NCI-H748 treated with DMSO at 0.1 percent for 48 hours (cell line): ENCODE measurements at regions not wholly inside any gene's neighbourhood (a gene's known extent, or its start where the extent isn't known, plus 50 kb on each side); places are given as distances from the start of the nearest gene placed in this dataset.

ENCODE experiments used
- DNase-seq: peaks from one replicate; lab custom pipeline; 2025; lab: John Stamatoyannopoulos, UW

DNA sequence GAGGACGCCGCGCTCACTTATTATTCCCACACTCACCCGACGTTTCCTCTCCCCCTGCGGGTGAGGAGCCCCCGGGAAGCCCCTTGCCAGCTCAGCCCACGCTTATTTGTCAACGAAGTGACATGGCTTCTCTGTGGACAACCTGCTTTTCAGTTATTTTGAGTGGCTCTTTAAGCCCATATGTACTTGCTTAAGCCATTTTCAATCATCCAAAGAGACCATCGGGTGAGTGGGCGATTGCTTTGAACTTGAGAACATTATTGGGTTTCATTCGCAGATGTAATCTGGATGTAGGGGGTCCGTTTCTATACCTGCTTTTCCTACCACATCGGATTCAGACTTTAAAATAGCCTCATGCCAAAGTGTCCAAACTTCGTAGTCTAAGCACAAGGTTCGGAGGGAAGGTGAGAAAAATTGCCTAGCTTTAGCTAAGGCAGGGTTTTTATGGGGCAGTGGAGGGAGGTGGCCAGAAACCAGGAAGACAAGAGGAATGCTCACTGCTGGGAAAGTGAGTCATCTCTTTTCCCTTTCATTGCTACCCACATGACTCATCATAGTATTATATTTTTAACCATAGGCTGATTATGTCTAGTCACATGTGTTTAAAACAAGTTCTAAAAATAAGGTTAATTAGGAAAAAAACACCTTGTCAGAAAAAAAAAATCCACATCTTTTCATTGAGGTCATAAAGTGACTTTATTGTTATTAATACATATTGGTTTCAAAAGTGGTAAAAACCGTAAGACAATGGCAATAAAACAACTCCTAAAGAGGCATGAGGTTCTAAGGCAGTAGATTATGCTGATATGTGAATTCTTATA is 773.1 kb upstream of the NR2F2 start:
- no peak for DNase-seq

DNA sequence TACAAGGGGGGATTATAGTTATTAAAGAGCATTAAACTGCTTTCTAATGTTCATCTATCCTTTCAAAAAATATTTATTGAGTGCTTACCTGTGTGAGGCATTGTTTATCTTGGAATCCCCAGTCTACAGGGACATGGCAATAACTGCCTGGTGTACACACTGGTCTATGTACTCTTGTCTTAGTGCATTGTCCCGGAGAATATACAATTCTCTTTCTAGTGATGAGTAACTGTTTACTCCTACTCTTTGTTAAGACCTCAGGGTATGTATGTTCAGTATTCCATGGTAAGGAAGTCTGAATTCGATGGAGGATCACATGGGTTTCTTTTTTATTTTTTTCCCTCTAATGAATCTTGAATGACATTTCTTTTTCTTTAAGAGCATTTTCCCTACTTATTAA is 772.4 kb upstream of the NR2F2 start:
- no peak for DNase-seq

DNA sequence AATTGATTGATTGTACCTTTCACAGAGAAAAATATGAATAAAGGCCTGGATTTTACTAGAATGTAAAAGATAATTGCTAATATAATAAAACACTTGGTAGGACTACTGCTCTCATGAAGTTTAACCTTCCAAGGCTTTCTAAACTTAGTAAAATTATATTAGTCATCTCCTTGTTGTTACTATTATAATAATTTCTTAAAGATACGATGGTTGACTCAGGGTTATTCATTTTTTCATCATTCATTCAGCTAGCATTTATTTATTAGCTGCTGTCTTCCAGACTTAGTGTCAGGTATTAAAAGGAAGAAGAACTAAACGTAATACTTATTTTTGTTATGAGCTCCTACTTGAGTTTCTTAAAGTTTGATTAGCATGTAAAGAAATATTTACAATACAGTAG is 771.6 kb upstream of the NR2F2 start:
- no peak for DNase-seq

GRCh38 chr15:95559875-95560394 is 770.6 kb upstream of the NR2F2 start:
- DNase-seq: no peak

GRCh38 chr15:95561463-95561862 is 769.0 kb upstream of the NR2F2 start:
- no peak for DNase-seq

GRCh38 chr15:95563634-95564033 is 766.9 kb upstream of the NR2F2 start:
- DNase-seq: no peak

GRCh38 chr15:95565016-95565600 is 765.4 kb upstream of the NR2F2 start:
- DNase-seq: no peak

DNA sequence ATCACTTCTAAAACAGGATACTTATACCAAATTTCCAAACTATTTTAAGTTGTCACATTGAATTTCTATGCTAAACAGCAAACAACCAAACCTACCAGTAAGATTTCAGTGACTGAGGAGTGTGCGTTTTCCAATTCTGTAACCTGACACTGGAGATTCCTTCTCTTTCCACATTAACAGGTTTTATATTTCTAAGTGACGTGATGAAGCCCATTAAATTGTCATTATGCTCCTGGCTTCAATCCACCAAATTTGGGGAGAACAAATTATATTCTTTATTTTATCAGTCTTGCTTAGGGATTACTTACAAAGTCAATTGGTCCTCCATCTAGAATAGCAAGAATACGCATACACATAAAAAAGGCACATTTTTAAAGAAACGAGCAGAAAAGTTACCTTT is 764.8 kb upstream of the NR2F2 start:
- no peak for DNase-seq

- DNase-seq: no peak
Measured at GRCh38 chr15:95567686-95568085, 762.8 kb upstream of the NR2F2 start.

GRCh38 chr15:95574053-95574452 is 756.4 kb upstream of the NR2F2 start:
- DNase-seq: no peak

DNA sequence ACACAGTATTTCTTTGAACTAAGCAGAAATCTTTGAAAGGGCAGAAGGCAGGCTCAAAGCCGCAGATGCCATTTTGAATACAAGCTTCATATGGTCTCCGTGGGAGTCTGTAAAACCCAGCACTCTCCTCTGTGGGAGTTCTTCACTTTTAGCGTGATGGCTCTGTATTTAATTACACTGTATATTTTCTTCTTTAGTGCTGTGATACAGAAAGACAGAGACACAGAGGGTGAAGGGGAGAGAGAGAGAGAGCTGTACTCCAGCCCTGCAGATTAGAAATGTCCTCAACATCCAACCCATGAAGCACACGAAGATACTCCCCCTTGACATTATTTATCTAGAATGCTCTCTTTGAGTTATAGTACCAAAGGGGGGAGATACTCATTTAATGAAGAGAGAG is 752.6 kb upstream of the NR2F2 start:
- no peak for DNase-seq

DNA sequence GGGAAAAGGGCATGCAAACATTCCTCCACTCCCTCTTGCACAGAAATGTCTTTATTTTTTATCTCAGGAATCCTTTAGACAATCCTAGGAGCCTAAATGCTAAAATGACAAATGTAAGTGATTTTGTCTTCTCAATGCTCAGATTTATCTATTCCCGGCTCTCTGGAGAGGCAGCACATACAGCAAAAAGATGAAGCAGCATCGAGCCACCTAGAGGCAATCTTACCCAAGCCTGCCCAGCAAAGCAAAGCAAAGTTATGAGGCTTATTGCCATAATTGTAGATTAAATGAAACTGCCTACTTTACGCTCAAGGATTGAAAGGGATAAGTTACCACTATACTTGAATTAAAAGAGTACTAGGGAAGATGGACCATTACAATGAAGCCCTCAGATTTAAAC is 750.4 kb upstream of the NR2F2 start:
- no peak for DNase-seq

DNA sequence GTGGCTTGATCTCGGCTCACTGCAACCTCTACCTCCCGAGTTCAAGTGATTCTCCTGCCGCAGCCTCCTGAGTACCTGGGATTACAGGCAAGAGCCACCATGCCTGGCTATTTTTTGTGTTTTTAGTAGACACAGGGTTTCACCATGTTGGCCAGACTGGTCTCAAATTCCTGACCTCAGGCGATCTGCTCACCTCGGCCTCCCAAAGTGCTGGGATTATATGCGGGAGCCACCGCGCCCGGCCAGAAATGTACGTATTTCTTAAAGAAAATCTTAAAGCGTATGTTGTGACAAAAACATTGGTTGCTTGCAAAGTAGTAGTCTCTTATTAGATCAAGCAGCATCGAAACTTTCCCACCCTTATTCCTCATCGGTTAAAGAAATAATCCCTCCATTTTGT is 748.9 kb upstream of the NR2F2 start:
- DNase-seq: no peak

DNA sequence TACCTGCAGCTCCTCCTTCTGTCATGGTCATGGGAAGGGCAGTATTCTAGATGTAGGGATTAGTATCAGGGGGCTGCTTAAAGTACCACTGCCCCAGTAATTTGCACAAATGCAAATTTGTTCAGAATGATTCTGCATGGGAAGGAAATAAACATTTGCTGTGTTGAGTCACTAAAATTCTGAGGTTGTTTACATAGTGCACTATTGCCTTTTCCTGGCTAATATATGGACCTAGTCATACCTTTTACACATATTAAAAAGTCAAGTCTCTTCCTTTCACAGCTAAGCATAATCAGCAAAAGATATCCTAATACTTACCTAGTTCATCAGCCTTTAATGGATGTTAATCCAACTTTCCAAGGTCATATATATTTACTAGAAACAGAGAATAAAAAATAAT is 746.4 kb upstream of the NR2F2 start:
- no peak for DNase-seq

DNA sequence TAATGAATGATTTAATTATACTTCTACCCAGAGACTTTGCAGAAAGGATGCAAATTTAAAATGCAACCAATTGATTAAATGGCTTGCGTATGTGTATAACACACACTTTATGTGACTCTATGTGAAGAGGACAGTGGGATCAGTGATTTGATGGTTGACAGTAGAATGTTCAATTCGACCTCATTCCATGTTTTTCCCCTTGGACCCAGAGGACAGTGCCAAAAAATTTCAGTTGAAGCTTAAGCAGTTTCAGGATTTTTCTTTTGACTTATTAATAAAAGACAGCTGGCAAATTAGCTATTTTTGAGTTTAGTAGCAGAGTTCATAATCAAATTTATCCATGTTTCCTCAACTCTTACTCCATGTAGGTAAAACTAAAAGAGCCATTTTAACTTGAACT is 742.4 kb upstream of the NR2F2 start:
- no peak for DNase-seq

- DNase-seq: no peak
Measured at GRCh38 chr15:95590533-95591044, 739.9 kb upstream of the NR2F2 start.

DNA sequence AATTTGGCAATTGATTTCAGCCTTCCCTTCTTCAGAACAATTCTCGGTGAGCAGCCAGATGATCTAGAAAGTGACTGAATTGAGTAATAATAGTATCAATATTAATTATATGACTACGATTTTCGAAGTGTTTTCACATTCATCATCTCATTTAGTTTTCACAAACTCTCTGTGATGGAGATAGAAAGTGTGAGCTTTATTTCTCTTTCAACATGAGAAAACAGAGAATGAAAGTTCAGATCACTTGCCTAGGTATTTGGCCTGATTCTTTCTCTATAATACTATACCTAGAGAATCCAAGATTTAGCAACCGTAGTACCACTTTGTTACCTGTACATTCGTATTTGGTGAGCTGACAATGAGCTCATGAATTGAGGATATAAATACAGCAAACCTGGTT is 739.2 kb upstream of the NR2F2 start:
- DNase-seq: no peak

DNA sequence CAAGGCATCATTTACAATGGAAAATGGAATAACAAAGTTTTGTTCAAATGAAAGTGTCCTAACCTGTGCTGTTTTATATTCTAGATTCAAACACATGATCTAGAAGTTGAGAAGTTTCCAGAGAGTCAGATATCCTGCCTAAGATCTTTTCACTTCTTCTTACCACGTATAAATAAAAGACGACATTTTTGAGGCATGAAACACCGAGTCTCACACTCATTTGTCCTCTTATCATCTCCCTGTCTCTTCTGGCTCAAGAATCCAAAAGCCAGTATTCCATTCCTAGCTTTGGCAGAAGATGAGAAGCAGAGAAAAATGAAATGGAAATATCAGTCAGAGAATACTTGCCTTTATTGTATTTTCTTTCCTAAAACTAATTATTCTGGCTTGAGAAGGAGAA is 738.6 kb upstream of the NR2F2 start:
- no peak for DNase-seq

- no peak for DNase-seq
Measured at GRCh38 chr15:95594496-95594895, 736.0 kb upstream of the NR2F2 start.

DNA sequence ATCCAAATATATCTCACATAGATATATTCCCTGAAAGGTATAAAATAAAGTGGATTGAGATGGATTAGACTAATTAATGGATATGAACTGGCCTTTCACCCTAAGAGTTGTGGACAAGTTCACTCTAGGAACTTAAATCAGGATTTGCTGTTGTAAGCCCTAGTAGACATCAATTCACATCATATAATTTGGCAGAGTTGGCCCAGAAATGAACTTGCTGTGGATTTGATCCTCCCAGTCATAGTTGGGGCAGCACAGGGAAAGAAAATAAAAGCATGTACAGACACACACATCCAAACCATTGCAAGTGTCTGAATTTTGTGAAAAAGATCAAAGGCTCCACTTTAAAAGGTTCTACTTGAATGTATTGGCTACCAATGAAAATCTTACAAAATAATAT is 734.7 kb upstream of the NR2F2 start:
- DNase-seq: no peak

DNA sequence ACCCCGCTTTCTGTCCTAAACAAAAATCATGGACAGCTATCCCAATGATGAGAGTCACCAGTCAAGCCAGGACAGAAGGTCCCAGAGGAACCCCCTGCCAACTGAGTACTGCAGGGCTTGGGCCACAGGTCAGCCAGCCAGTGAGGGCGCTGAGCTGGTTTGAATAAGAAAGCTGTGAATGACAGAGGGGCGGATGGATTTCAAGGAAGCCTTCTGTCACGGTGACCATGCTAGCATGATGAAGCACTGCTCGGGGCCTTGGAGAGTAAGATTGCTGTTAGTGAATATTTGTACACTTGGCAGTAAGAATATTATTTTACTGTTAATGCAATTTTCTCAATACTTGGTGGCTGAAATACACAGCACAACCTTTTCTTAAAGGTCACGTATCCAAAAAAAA is 734.0 kb upstream of the NR2F2 start:
- DNase-seq: no peak

GRCh38 chr15:95598251-95598855 is 732.1 kb upstream of the NR2F2 start:
- DNase-seq: no peak

DNA sequence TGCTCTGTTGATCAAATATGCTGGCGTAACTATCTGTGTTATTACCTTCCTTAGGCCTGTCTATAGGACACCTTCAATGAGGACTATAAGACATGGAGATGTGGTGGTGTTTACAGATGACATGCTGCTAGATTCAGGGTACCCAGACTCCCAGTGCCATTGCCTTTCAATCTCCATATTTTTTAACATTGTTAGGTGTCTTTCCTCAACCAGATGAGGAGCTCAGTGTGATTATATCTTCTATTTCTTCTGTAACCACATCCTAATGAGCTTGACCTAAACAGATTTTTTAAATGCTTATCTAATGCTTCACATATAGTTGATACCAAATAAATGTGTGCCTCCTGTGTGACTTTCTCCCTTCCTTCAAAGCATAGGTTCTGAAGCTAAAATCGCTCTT is 730.1 kb upstream of the NR2F2 start:
- DNase-seq: no peak
